ENCODE measurements at regions not wholly inside any gene's neighbourhood (a gene's known extent, or its start where the extent isn't known, plus 50 kb on each side); places are given as distances from the start of the nearest gene placed in this dataset.

- H3K4me1 ChIP-seq (replicated peaks in 1 of 4; ENCODE audit: control insufficient read depth in 3 of 4, insufficient read depth in 4 of 4, low read length in 3 of 4), result peaks cover 0 to 4% (median under 1%) of the 10 kb centered on the region in 4 experiments; a peak in 1 of 7 replicates
- H2AK5ac ChIP-seq (ENCODE audit: low read depth, low read length), result no peak overlapping the region
- H3K4ac ChIP-seq (replicated peaks; ENCODE audit: insufficient read length, low read depth, low read length), result no peak overlapping the region
- no peaks in the 10 kb centered on the region for H3K79me2 ChIP-seq (ENCODE audit: control insufficient read depth in 1 of 2, insufficient read depth in 2 of 2, low read length in 2 of 2)
- no peak overlapping the region for H3K23ac ChIP-seq (ENCODE audit: insufficient read length)
- no peaks in the 10 kb centered on the region for H3K36me3 ChIP-seq (ENCODE audit: control insufficient read depth in 2 of 4, insufficient read depth in 4 of 4, low read length in 3 of 4)
- no peak overlapping the region for H2BK12ac ChIP-seq (ENCODE audit: low read depth, low read length)
- CTCF ChIA-PET (ENCODE audit: partially characterized antibody), result interaction anchor here (0.6 to 2.7 kb wide), 4 partner anchors 7 to 96 kb away, joined by 3 to 12 read pairs (median 4); no protein-coding TSS in a partner anchor
- no peaks in the 10 kb centered on the region for H3K27me3 ChIP-seq (replicated peaks in 1 of 4; ENCODE audit: control insufficient read depth in 3 of 4, extremely low read depth in 1 of 4, insufficient read depth in 3 of 4, low read length in 3 of 4)
- H3K4me3 ChIP-seq (ENCODE audit: extremely low read depth in 1 of 4, insufficient read depth in 2 of 4, low read depth in 3 of 4, low read length in 4 of 4), result no peak overlapping the region
- no peak overlapping the region for H4K8ac ChIP-seq (ENCODE audit: extremely low read depth, insufficient read depth, low read length)
- H4K20me1 ChIP-seq (replicated peaks in 1 of 2; ENCODE audit: control insufficient read depth in 1 of 2, insufficient read depth in 2 of 2, low read length in 2 of 2), result no peaks in the 10 kb centered on the region
- FAIRE-seq, result no peak
- no peak overlapping the region for H2BK15ac ChIP-seq (ENCODE audit: low read length)
- H4K5ac ChIP-seq (ENCODE audit: insufficient read length, low read depth, low read length), result no peak overlapping the region
- DNase-seq (ENCODE audit: low read depth in 1 of 2, low spot score in 2 of 2), result no peak
- no peaks in the 10 kb centered on the region for H3K79me1 ChIP-seq (ENCODE audit: low read depth, low read length)
- H3K56ac ChIP-seq (replicated peaks; ENCODE audit: insufficient read length, low read depth, low read length), result no peak overlapping the region
- H3K9me3 ChIP-seq (ENCODE audit: insufficient read depth in 2 of 2, low read depth in 1 of 2, low read length in 1 of 2), result no peaks in the 10 kb centered on the region
- no peak overlapping the region for H2BK20ac ChIP-seq (ENCODE audit: low read length)
- H2BK120ac ChIP-seq (replicated peaks; ENCODE audit: low read depth, low read length), result no peak overlapping the region
- no peak overlapping the region for H2AFZ ChIP-seq (ENCODE audit: low read length)
- H4K91ac ChIP-seq (replicated peaks; ENCODE audit: insufficient read length, low read length), result no peak overlapping the region
- H3K14ac ChIP-seq (ENCODE audit: insufficient read length), result no peak overlapping the region
- POLR2A ChIA-PET (ENCODE audit: partially characterized antibody), result no interaction called here
- TF ChIP-seq TBP (IDR thresholded peaks at IDR 0.05; ENCODE audit: low read depth, low read length), result no peak
- no peak for TF ChIP-seq TEAD4 (IDR thresholded peaks at IDR 0.05; ENCODE audit: low read depth, low read length)
- TF ChIP-seq BCL11A (IDR thresholded peaks at IDR 0.05; ENCODE audit: low read depth in 2 of 2, low read length in 2 of 2), result no peak
- TF ChIP-seq PHF8 (conservative IDR thresholded peaks at IDR 0.05; ENCODE audit: low read depth, low read length), result no peak
- no peak overlapping the region for H3K18ac ChIP-seq (ENCODE audit: extremely low read depth, low read length)
- no peak overlapping the region for H2BK5ac ChIP-seq (ENCODE audit: low read depth, low read length)
- no peak overlapping the region for H3K9ac ChIP-seq (replicated peaks in 1 of 4; ENCODE audit: extremely low read depth in 1 of 4, low read depth in 3 of 4, low read length in 3 of 4)
- H3K27ac ChIP-seq (ENCODE audit: low read depth, low read length), result no peak overlapping the region
- WGBS, 2 experiments (ENCODE audit: extremely low coverage in 1 of 2, insufficient coverage in 1 of 2, insufficient read length in 1 of 2, insufficient replicate concordance in 2 of 2, low coverage in 1 of 2, low lambda C conversion rate in 2 of 2, missing lambda C conversion rate in 1 of 2), result 80% methylated on average over 1 of the region's 1 CpG; no CpG with 5 or more reads in 1 of the 2 experiments
- H3K4me2 ChIP-seq (ENCODE audit: insufficient read depth in 1 of 2, low read depth in 2 of 2, low read length in 2 of 2), result no peak overlapping the region
- H3K23me2 ChIP-seq (ENCODE audit: low read depth, low read length), result no peaks in the 10 kb centered on the region
These were observed 183.7 kb downstream of the MCHR2 start for GRCh38 chr6:99810295-99810694.

Data from H1 (cell line).